CD14-positive monocyte (primary cell): ENCODE measurements at regions not wholly inside any gene's neighbourhood (a gene's known extent, or its start where the extent isn't known, plus 50 kb on each side); places are given as distances from the start of the nearest gene placed in this dataset.

Source experiments
- DNase-seq, 3 donors: peaks; one replicate each; pipeline ENCODE4 v3.0.0-alpha.2; 2011 to 2022
- H2AFZ ChIP-seq: 2 replicates; pipeline ENCODE4 v1.6.0; 2012; ENCODE audit warnings: mild to moderate bottlenecking, low read depth, low read length, inconsistent platforms; ENCODE audit not compliant: insufficient read depth, poor library complexity, severe bottlenecking
- H3K27ac ChIP-seq, 2 donors: 1 replicate in 1 of 2; 2 replicates in 1 of 2; pipeline ENCODE4 v1.5.1; 2012 to 2013; ENCODE audit warnings: low read length in 2 of 2, control low read depth in 1 of 2, inconsistent platforms in 1 of 2, low read depth in 1 of 2, mild to moderate bottlenecking in 1 of 2
- H3K27me3 ChIP-seq, 2 donors: one replicate each; pipeline versions ENCODE4 v1.6.0 to v1.6.1; 2011 to 2013; ENCODE audit warnings: low read length in 2 of 2; ENCODE audit not compliant: control insufficient read depth in 2 of 2, insufficient read depth in 2 of 2
- H3K36me3 ChIP-seq, 2 donors: replicated peaks in 1 of 2; 1 replicate in 1 of 2; 2 replicates in 1 of 2; pipeline versions ENCODE4 v1.5.1 to v1.6.1; 2012 to 2013; ENCODE audit warnings: low read length in 2 of 2, control low read depth in 1 of 2, inconsistent platforms in 1 of 2, mild to moderate bottlenecking in 1 of 2; ENCODE audit not compliant: insufficient read depth in 2 of 2, control insufficient read depth in 1 of 2
- H3K4me1 ChIP-seq, 2 donors: 1 replicate in 1 of 2; 2 replicates in 1 of 2; pipeline versions ENCODE4 v1.5.1 to v1.6.1; 2012 to 2013; ENCODE audit warnings: low read length in 2 of 2, control low read depth in 1 of 2, inconsistent platforms in 1 of 2, mild to moderate bottlenecking in 1 of 2, moderate library complexity in 1 of 2; ENCODE audit not compliant: insufficient read depth in 2 of 2, control insufficient read depth in 1 of 2
- H3K4me2 ChIP-seq: replicated peaks from 2 replicates; pipeline ENCODE3; 2012; ENCODE audit warnings: low read length, moderate library complexity, mild to moderate bottlenecking; ENCODE audit not compliant: poor library complexity, severe bottlenecking; ENCODE audit errors: extremely low read depth
- H3K4me3 ChIP-seq, 3 experiments: fragments of 200-600 bp in 1 of 3; sonication (generic) in 1 of 3; replicated peaks in 1 of 3; 1 replicate in 2 of 3; 2 replicates in 1 of 3; pipeline ENCODE4 v1.5.1; 2011 to 2013; ENCODE audit warnings: low read length in 3 of 3, mild to moderate bottlenecking in 3 of 3, control low read depth in 2 of 3, low read depth in 2 of 3, inconsistent platforms in 1 of 3, moderate library complexity in 1 of 3
- H3K79me2 ChIP-seq: 2 replicates; pipeline ENCODE4 v1.6.0; 2012; ENCODE audit warnings: mild to moderate bottlenecking, control low read depth, inconsistent platforms, low read length, moderate library complexity; ENCODE audit not compliant: insufficient read depth
- H3K9ac ChIP-seq: 2 replicates; pipeline ENCODE4 v1.6.0; 2017; ENCODE audit warnings: low read length, mild to moderate bottlenecking; ENCODE audit not compliant: insufficient read depth, poor library complexity, severe bottlenecking
- H3K9me3 ChIP-seq, 2 donors: replicated peaks in 1 of 2; 1 replicate in 1 of 2; 2 replicates in 1 of 2; pipeline versions ENCODE4 v1.5.1 to v1.6.1; 2012 to 2013; ENCODE audit warnings: low read length in 2 of 2, control low read depth in 1 of 2; ENCODE audit not compliant: control insufficient read depth in 1 of 2, insufficient read depth in 1 of 2
- H4K20me1 ChIP-seq: 2 replicates; pipeline ENCODE4 v1.6.0; 2012; ENCODE audit warnings: mild to moderate bottlenecking, low read length, control low read depth, moderate library complexity; ENCODE audit not compliant: insufficient read depth
- H3K27ac Mint-ChIP-seq, 7 donors: one replicate each; pipeline ENCODE4 v1.8.0; 2020; ENCODE audit warnings: mild to moderate bottlenecking in 7 of 7, mixed read lengths in 7 of 7, moderate library complexity in 6 of 7, inconsistent platforms in 2 of 7
- H3K27me3 Mint-ChIP-seq, 3 donors: one replicate each; pipeline ENCODE4 v1.8.0; 2021 to 2022; ENCODE audit warnings: low read depth in 3 of 3, mild to moderate bottlenecking in 3 of 3, mixed read lengths in 3 of 3, moderate library complexity in 3 of 3, inconsistent platforms in 1 of 3
- H3K36me3 Mint-ChIP-seq, 2 donors: one replicate each; pipeline ENCODE4 v1.8.0; 2020; ENCODE audit warnings: mixed read lengths in 2 of 2, inconsistent platforms in 1 of 2, mild to moderate bottlenecking in 1 of 2
- H3K4me1 Mint-ChIP-seq: one replicate; pipeline ENCODE4 v1.8.0; 2020; ENCODE audit warnings: mild to moderate bottlenecking, mixed read lengths
- H3K4me3 Mint-ChIP-seq, 2 donors: one replicate each; pipeline ENCODE4 v1.8.0; 2020; ENCODE audit warnings: mild to moderate bottlenecking in 2 of 2, mixed read lengths in 2 of 2, moderate library complexity in 1 of 2
- H3K9me3 Mint-ChIP-seq, 7 donors: one replicate each; pipeline ENCODE4 v1.8.0; 2020 to 2022; ENCODE audit warnings: mixed read lengths in 7 of 7, mild to moderate bottlenecking in 6 of 7, moderate library complexity in 6 of 7, inconsistent platforms in 2 of 7
- WGBS: methylation state at CpG from one replicate; pipeline ENCODE4 v1.1.5; 2013; ENCODE audit warnings: missing lambda C conversion rate; ENCODE audit not compliant: insufficient coverage; 5-methylcytosine and 5-hydroxymethylcytosine counted together
- intact Hi-C, 2 donors: fragments of 100-400 bp; cut with micrococcal nuclease; formaldehyde crosslinking; loops; one replicate each; pipeline versions ENCODE4 v1.15.0 to v1.15.1; 2023
- TF ChIP-seq, protein P1 (sequence below): fragments of 200-600 bp; IDR thresholded peaks from one replicate; pipeline ENCODE4 v1.8.0; 2022; ENCODE audit warnings: antibody characterized with exemption, mild to moderate bottlenecking

DNA sequence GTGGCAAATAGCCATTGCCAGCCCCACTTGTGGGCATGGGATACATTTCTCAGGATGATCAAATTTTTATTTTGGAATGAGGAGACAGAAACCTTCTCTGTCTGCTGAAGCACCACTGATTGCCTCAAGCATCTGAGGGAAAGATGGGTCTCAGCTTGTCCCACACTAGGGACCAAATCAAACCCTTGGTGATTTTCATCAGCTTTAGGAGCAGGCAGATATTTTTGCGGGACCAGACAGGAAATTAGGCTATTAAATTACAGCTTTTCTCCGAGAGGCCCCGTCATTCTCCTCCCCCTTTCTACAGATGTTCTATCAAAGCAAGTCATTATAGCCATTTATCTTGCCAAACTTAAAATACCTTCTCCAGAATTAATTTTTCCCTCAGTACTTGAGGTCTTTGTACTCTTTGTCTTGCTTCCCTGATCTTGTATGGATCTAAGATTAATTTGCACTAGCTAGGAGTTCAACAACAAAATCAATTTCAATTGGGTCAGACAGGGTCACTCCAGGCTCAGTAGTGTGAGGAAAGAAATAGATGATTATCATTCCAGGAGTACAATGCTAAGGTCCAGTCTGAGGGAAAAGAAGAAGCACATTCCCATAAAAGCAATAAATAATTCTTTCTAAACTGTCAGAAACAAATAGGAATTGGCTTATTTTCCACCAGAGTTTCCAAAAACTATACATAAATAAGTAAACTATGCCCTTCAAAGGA lies 818.1 kb upstream of the SOX11 start:
- Histone ChIP-seq H3K4me3 (no peak overlapping the region), H3K4me1 (no peaks in the 10 kb centered on the region), H3K4me2 (no peak overlapping the region), H3K9ac (no peak overlapping the region), H3K79me2 (no peaks in the 10 kb centered on the region), H3K36me3 (no peaks in the 10 kb centered on the region), H4K20me1 (no peaks in the 10 kb centered on the region), H3K27me3 (no peaks in the 10 kb centered on the region), H3K9me3 (peaks cover 3 to 13% of the 10 kb centered on the region in 2 donors), H2AFZ (no peak overlapping the region), H3K27ac (no peak overlapping the region)
- no peak overlapping the region for H3K27ac Mint-ChIP-seq
- DNase-seq = no peak
- 61% methylated on average over 3 of the region's 3 CpGs for WGBS
- intact Hi-C loops = no loop called here
- H3K27me3 Mint-ChIP-seq = no peaks in the 10 kb centered on the region
- H3K4me1 Mint-ChIP-seq = no peaks in the 10 kb centered on the region
- H3K9me3 Mint-ChIP-seq = peaks cover 0 to 6% (median 2%) of the 10 kb centered on the region in 7 donors
- H3K36me3 Mint-ChIP-seq = no peaks in the 10 kb centered on the region
- H3K4me3 Mint-ChIP-seq = no peak overlapping the region
- TF ChIP-seq, protein P1, sequence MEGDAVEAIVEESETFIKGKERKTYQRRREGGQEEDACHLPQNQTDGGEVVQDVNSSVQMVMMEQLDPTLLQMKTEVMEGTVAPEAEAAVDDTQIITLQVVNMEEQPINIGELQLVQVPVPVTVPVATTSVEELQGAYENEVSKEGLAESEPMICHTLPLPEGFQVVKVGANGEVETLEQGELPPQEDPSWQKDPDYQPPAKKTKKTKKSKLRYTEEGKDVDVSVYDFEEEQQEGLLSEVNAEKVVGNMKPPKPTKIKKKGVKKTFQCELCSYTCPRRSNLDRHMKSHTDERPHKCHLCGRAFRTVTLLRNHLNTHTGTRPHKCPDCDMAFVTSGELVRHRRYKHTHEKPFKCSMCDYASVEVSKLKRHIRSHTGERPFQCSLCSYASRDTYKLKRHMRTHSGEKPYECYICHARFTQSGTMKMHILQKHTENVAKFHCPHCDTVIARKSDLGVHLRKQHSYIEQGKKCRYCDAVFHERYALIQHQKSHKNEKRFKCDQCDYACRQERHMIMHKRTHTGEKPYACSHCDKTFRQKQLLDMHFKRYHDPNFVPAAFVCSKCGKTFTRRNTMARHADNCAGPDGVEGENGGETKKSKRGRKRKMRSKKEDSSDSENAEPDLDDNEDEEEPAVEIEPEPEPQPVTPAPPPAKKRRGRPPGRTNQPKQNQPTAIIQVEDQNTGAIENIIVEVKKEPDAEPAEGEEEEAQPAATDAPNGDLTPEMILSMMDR = no peak

DNA sequence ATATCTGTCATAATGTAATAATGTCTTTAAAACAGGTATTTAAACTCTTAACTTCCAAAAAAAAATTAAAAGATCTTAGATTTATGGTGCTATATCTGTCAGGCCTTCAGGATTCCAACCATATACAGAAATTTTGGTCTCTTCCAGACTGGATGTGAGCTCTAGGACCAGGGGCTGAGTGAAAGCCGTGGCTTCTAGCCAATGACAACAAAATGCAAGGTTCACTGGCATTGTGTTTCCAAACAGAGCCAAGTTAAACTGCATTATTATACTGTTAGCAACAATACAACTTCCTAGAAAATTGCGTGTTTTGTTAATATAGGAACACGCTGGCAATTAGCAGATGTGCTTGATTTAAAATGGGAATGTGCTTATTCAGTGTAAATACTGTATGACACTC lies 809.8 kb upstream of the SOX11 start:
- Mint-ChIP-seq H3K36me3 (no peaks in the 10 kb centered on the region), H3K4me1 (no peaks in the 10 kb centered on the region), H3K27ac (no peak overlapping the region), H3K4me3 (no peak overlapping the region), H3K9me3 (peaks cover 1 to 16% (median 8%) of the 10 kb centered on the region in 7 donors), H3K27me3 (peaks cover 0 to 2% (median 0%) of the 10 kb centered on the region in 3 donors)
- no peaks in the 10 kb centered on the region for H3K4me1 ChIP-seq
- H3K4me2 ChIP-seq = no peak overlapping the region
- H3K9ac ChIP-seq = no peak overlapping the region
- peaks cover 9 to 23% of the 10 kb centered on the region in 2 donors for H3K9me3 ChIP-seq
- H2AFZ ChIP-seq = no peak overlapping the region
- no peaks in the 10 kb centered on the region for H3K36me3 ChIP-seq
- TF ChIP-seq, protein P1 = no peak
- H4K20me1 ChIP-seq = no peaks in the 10 kb centered on the region
- WGBS = 60% methylated on average over 1 of the region's 3 CpGs
- no peaks in the 10 kb centered on the region for H3K27me3 ChIP-seq
- H3K79me2 ChIP-seq = no peaks in the 10 kb centered on the region
- no peak for DNase-seq
- intact Hi-C loops = no loop called here
- no peak overlapping the region for H3K27ac ChIP-seq
- H3K4me3 ChIP-seq = no peak overlapping the region
